GM19372 (cell line): ENCODE measurements at regions not wholly inside any gene's neighbourhood (a gene's known extent, or its start where the extent isn't known, plus 50 kb on each side); places are given as distances from the start of the nearest gene placed in this dataset.
"Not testable (repeated sequence)": the region's sequence is repeated elsewhere in the genome, so short reads cannot be mapped to it uniquely, and the experiment has no call there.

ENCODE experiments used
- ATAC-seq: cut with Tn5 transposase; IDR thresholded peaks from one replicate; pipeline ENCODE4 v1.9.1; 2021; ENCODE audit warnings: mild to moderate bottlenecking, low read depth, moderate library complexity; ENCODE audit not compliant: unreplicated experiment

DNA sequence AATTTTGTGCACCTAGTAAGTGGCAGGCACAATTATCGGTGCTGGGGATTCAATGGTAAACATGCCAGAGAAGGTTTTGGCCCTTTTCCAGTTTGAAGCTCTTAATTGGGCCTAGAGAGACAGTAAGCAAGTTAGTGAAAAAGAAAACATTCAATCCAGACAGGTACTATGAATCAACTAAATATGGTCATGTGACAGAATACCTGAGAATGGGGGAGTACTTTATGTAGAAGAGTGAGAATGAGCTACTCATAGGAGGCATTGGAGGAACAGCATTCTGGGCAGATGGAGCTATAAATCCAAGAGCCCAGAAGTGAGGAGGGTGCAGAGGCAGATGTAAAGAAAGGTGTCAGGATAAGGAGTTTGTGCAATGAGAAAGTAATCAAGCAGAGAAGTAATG is 1017.9 kb downstream of the ADGRL2 start:
- no peak for ATAC-seq

DNA sequence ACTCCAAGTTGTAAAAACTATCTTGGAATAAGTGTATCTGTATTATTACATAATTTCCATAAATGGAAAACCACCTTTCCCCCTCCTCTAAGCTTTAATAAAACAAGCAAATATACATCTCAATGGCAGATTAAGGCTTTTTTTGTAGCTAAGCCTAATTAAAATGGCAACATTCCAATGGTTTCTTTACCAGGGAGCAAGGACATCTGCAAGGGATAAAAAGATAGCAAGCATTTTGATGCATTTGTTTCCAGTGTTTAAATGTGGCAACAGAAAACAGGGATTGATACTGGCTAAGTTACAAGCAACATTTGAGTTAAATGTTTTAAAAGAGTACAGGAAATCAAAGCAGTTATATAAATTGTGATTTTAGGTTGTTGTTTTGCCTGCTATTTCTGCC is 1012.7 kb downstream of the ADGRL2 start:
- no peak for ATAC-seq

DNA sequence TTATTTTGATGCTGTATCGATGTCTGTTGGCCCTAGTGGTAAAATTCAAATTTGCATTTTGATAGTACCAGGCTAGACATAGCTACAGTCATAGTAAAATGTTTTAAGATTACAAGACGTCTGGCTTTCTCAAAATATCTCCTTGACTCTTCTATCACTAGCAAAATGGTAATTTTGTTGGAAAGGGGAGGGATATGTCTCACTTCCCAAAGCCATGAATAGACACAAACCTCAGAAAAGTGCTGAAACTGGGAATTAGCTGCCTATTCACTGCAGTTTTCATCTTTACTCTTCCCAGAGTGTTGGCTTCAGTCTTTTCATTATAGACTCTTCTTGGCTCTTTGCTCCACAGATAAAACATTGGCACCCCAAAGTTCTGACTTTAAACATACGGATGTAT is 1009.9 kb downstream of the ADGRL2 start:
- no peak for ATAC-seq

DNA sequence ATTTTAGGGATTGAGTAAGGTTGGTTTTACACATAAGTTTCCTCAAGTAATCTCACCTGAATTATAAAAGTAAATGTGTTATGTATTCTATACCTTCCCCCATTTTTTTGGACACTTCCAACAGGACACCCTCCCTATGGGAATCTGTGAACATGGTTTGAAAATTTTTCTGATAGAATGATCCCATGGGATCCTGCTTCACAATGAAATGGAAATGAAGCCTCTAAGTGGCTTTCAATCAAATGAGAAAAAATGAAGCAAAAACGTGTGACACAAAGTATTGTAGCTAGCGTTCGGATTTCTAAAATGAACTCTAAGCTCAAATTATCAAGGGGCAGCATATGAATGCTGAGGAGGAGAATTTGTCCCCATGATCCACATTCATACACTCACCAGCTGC is 1006.8 kb downstream of the ADGRL2 start:
- ATAC-seq = no peak

DNA sequence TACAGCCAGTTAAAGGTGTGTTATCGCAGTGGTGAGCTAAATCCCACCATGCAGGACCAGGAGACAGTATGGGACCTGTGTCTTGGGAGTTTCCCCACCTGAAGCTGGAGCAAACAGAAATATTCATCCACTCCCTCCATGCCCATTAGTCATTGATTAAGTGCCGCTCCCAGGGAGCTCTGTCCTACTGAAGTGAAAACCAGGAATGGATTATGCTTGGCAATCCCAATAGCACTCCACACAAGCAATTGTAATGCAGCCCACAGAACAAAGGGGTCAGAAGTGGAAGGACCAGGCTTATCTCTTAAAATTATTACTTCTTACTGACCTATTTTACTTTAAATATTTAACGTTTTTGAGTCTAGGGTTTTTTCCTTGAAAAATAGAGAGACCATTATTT is 1005.4 kb downstream of the ADGRL2 start:
- ATAC-seq = no peak

DNA sequence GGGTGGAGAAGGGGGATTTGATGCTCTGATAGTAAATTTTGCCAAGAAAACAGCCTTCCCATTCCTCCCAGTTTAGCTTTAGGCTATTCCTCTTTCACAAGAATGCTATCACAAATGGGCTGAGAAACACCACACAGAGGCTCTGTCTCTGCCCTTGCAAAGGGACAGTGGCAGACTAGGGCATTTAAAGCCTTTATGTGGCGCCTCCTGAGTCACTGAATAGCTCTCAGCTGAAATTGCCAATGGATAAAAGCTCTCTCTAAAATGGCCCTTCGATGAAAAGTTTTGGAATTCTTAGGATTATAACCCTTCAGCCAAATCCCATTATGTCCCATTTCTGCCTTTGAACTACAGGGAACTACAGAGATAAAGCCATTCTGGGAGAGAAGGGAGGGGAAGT is 1000.4 kb downstream of the ADGRL2 start:
- ATAC-seq = no peak

DNA sequence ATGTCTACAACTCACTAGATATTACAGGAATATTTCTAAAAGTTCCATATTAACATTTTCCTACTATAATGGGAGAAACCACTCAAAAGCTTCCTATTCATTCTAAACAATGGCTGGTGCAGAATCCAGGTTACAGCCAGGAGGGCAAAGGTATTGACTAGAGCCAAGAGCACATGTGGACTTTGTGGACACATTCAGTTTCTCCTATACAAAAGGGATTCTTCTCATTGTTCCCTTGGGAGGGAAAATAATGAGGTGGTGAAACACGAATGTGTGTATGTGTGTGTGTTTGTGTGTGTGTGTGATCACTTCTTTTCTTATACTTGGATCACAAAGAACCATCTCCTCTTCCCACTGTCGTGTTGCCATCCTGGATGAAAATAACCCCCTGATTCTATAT is 1000.0 kb downstream of the ADGRL2 start:
- ATAC-seq = no peak

DNA sequence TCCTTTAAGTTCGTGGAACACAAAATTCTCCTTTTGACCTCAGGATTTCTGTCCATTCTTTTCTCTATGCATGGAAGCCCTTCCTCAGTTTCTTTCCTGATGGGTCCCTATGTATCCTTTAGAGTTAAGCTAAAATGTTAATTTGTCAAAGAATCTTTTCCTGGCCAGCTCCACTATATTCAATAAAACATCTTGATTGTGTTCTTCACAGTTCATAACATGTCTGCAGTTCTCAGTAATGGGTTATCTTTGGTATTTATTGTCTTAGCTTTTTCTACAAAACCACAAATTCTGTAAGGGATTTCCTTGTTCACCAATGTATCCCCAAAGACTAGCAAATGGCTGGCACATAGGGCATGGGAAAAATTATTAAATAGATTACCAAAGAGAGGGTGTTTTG is 998.5 kb downstream of the ADGRL2 start:
- ATAC-seq = no peak

DNA sequence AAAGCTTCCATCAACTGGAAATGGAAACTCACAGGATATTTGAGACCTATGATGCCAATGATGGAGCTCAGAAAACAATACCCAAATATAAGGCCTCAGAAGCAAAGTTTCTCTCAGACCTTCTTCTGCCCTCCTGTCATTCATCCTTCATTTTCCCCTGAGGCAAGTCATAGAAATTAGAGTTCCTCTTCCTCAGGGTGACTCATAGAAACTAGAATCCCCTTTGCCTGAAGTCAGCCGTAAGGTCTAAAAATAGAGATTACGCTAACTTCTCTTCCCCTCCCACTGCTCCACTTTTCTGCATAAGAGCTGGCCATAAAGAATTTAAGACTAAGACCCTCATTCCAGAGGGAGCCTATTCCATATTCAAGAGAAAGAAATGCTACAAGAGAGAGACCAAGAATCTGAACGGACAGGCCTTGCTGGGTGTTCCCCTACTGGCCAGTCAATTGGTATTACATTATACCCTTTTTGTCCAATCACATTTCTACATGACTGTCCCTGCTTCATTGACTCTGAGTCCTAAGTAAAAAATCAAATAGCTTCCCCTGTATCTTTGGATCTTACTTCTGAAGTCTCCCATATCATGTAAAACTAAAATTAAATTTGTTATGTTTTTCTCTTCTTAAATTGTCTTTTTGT is 994.9 kb downstream of the ADGRL2 start:
- ATAC-seq = no peak

DNA sequence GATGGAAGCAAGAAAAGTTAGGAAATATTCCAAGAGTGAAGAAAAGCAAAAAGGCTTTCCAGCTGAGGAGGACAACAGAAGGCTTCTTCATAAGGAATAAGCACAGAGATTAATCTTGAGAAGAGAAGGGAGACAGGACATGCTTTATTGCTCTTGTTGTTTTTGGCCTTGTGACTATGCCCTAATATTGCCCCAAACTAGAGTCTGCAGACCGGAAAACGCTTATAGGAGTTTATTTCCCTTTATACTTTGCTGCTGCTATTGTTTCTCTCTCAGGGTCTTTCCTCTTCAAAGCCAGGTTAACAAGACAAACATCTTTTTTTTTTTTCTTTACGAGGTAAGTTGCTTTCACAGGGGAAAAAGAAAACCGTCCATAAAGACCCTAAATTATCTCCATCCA is 991.4 kb downstream of the ADGRL2 start:
- no peak for ATAC-seq

DNA sequence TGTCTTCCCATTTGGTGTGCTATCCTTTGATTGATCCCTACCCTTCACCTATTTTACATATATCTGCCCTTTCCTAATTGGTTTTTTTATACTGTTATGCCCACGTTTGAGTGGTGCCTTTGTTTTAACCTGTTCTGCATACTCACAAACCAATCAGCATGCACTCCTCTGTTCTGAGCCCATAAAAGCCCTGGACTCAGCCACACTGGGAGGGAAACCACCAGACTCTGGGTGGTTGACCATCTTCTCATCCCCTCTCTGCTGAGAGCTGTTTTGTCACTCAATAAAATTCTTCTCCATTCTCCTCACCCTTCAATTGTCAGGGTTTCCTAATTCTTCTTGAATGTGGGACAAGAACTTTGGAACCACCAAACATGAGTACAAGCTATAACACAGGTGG is 989.8 kb downstream of the ADGRL2 start:
- ATAC-seq = no peak

DNA sequence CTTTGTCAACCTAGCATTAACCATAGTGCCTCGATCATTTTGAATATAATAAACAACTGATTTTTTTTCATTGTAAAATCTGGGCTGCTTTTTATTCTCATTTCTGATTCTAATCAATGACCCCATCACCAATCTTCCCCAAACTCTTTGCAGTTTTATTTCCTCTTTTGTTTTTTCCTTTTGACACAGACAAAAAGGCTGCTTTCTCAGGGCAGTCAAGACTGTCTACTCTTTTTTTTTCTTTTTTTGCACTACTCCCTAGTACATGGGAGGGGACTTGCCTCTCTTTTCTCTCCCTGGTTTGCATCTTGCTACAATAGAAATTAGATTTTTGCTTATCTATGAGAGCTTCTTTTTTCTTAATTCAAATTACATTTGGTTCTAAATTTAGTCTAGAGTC is 987.9 kb downstream of the ADGRL2 start:
- ATAC-seq = no peak

DNA sequence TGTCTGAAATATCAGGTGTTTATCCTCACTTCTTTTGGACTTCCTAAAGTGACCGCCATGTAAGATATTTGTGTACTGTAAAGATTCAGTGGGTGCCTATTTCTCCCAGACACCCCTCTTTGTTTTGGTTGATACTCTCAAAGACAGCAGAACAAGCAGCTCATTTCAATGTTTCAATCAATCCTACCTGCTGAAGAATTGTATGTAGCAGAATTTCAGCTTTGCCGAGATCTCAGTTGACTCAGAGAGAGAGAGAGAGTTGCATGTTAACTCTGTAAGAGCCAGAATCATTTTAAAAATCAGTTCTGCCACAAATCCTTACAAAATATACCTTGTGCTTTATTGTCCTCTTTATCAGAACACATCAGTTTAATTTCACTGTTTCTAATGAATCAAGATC is 987.3 kb downstream of the ADGRL2 start:
- ATAC-seq = no peak

DNA sequence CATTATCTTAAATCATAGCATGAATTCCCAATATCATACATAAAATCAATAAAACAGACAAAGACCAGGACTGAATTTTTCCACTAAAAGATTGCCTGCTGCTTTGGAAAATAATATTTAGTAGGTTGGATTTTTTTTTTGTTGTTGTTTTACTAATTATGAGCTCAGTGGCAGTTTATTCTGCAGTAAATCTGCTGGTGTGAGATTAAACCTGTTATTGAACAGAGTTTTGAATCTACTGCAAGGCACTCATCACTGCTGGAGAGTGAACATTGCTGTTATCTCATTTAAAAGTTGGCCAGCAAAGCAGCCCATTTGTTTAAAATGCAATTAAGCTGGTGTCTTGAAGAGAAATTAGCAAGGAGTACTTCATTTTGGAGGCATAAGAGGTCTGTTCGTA is 986.1 kb downstream of the ADGRL2 start:
- ATAC-seq = no peak

DNA sequence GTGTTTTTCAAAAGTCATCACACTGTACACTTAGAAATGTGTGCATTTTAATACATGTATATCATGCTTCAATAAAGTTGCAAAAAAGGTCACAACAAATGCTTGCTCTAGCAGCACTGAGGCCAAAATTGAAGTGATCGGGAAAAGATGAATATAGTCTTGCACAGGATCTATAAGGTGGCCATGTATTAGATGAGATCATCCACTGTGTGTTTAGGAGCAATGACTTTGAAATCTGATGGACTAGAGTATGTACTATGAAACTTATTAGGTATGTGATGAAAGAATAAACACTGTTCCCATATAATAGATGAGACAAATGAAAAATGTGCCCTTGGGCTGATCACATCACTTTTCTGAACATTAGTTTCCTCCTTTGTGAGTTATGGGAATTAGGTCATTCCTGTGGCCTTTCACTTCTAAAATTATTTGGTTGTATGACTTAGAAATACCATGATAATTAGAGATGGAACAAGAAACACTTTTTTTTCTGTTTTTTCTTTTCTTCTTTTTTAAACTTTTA is 984.6 kb downstream of the ADGRL2 start:
- no peak for ATAC-seq

DNA sequence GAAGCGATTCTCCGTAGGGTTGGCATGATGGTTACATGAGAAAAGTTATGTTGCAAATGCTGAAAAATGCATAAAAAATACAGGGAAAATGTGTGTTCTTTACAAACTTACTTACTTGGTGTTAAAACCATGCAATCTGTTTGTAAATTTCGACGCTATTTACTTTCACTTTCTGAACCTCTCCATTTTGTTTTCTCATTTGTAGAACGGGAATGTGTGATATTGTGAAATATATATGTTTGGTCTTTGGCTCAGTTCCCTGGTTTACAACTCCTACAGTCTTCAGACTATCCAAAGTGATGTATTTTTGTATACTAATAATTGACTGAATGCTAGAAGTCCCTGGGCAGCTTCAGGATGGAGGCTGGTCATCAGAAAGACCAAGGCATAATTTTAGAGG is 982.3 kb downstream of the ADGRL2 start:
- no peak for ATAC-seq

DNA sequence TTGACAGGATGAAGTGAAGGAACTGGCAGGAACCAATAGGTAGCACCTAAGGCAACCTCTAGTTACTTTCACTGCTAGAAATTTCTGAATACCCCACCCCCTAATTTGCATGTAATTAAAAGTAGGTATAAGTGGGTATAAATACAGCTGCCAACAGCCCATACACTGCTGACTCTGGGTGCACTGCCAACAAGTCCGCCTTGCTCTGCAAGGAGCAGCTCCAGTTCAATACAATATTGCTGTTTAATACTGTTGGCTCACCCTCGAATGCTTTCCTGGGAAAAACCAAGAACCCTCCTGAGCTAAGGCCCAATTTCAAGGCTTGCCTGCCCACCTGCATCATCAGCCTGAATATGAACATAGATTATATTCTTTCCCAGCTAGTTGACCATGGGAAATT is 981.9 kb downstream of the ADGRL2 start:
- no peak for ATAC-seq

DNA sequence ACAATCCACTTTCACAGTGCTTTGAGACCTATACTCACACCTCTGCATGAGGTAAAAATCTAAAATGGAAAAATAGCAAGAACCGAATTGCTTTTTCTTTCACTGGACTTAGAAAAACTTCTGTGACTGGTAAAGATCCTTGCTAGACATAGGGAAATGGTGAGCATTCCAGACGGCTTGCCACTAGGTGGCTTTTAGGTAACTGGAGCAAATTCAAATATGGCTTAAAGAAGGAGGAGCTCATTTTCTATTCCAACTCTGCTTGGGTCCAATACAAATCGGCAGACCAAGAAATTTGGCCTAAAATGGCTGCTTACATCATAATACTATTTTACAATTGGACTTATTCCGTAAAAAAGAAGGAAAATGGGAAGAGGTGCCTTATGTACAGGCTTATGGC is 977.9 kb downstream of the ADGRL2 start:
- ATAC-seq = no peak

DNA sequence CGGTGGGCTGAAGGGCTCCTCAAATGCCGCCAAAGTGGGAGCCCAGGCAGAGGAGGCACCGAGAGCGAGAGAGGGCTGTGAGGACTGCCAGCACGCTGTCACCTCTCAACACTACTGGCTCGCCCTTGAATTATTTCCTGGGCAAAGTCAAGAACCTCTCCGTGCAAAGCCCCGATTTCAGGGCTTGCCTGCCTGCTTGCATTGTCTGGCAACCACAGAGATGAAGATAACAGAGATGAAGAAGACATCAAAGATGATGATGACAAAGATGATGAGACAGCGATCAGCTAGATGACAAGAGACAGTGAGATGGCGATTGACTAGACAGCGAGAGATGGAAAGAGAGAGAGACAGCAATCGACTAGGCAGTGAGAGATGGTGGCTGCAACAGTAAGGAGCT is 976.5 kb downstream of the ADGRL2 start:
- ATAC-seq = no peak

DNA sequence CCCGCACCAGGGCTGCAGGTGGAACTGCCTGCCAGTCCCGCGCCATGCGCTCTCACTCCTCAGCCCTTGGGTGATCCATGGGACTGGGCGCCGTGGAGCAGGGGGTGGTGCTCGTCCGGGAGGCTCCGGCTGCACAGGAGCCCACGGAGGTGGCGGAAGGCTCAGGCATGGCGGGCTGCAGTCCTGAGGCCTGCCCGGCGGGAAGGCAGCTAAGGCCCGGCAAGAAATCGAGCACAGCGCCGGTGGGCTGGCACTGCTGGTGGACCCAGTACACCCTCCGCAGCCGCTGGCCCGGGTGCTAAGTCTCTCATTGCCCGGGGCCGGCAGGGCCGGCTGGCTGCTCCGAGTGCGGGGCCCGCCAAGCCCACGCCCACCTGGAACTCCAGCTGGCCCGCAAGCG is 976.0 kb downstream of the ADGRL2 start:
- not testable (repeated sequence) for ATAC-seq

DNA sequence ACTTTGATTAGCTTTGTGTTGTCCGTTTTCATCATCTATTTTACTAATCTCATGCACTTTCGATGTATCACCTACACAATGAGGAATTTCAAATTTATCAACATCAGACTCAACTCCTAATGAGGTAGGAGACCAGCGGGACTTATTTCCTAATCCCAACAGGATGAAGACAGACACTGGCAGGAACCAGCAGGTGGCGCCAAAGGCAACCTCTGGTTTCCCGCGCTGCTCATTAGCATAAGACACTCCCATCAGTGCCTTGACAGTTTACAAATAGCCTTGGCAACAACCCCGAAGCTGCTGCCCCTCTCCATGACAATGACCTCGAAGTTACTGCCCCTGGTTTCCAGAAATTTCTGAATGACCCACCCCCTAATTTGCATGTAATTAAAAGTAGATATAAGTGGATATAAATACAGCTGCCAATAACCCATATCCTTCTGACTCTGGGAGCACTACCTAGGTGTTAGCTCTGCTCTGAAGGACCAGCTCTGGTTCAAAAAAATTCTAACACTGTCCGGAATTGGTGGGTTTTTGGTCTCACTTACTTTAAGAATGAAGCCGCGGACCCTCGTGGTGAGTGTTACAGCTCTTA is 974.8 kb downstream of the ADGRL2 start:
- ATAC-seq = no peak

DNA sequence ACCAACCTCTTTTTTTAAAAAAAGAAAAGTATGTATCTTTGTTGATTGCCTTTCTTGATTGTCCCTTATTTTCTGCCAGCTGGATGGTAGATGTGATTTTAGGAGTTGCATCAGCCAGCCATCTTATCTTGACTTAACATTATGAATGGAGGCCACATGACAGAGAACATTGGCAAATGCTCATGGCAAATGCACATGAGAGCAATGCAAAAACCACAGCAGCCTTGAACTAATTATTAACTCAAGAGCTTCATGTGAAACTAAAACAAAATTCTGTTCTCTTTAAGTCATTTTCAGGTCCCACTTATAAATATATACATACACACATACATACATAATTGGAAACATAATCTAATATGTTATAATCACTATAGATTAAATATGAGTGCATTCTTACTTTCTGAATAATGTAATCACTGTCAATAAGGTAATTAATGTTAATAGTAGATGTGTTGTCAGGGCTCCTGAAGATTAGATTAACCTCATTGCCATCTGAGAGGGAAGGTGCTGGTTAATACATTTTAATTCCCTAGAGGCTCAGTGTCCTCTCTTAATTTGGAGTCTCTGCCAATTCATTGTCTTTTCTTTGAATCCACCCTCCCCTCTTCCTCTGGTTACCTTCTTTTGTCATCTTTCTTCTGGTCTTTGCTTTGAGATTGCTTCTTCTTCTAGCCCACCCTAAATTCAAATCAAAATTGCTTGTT is 962.2 kb downstream of the ADGRL2 start:
- peak; percentile 86 for ATAC-seq
